IPS-15b (cell line): ENCODE measurements at regions not wholly inside any gene's neighbourhood (a gene's known extent, or its start where the extent isn't known, plus 50 kb on each side); places are given as distances from the start of the nearest gene placed in this dataset.
"Not testable (repeated sequence)": the region's sequence is repeated elsewhere in the genome, so short reads cannot be mapped to it uniquely, and the experiment has no call there.

Source experiments
- H3K27me3 ChIP-seq: one replicate; pipeline ENCODE4 v1.6.1; 2013; ENCODE audit warnings: low read length; ENCODE audit not compliant: control insufficient read depth, insufficient read depth
- H3K36me3 ChIP-seq: one replicate; pipeline ENCODE4 v1.6.1; 2013; ENCODE audit warnings: low read length; ENCODE audit not compliant: control insufficient read depth, insufficient read depth
- H3K4me1 ChIP-seq: one replicate; pipeline ENCODE4 v1.6.1; 2013; ENCODE audit warnings: mild to moderate bottlenecking, low read length; ENCODE audit not compliant: control insufficient read depth, insufficient read depth
- H3K4me3 ChIP-seq: one replicate; pipeline ENCODE4 v1.5.1; 2013; ENCODE audit warnings: low read depth, low read length
- H3K9ac ChIP-seq: one replicate; pipeline ENCODE4 v1.6.1; 2013; ENCODE audit warnings: low read depth, mild to moderate bottlenecking, low read length
- H3K9me3 ChIP-seq: one replicate; pipeline ENCODE4 v1.6.1; 2013; ENCODE audit warnings: mild to moderate bottlenecking, low read length; ENCODE audit not compliant: control insufficient read depth, insufficient read depth

DNA sequence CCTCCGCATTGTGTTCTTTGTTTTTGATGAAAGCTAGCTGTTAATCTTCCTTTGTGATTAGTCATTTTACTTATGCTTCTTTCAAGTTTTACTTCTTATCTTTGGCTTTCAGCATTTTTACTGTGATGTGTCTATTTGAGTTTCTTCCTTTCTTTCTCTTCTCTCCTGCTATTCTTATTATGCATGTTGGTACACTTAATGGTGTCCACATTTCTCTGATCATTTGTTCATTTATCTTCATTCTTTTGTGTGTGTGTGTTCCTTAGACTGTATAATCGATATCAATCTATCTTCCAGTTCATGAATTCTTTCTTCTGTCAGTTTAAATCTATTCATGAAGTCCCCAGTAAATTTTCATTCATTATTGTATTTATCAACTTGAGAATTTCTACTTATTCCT lies 1650.3 kb downstream of the BRINP3 start:
- peaks cover under 1% of the 10 kb centered on the region for H3K4me1 ChIP-seq
- H3K27me3 ChIP-seq: no peaks in the 10 kb centered on the region
- H3K36me3 ChIP-seq: no peaks in the 10 kb centered on the region
- H3K9me3 ChIP-seq: no peaks in the 10 kb centered on the region
- H3K4me3 ChIP-seq: no peak overlapping the region
- H3K9ac ChIP-seq: no peak overlapping the region

DNA sequence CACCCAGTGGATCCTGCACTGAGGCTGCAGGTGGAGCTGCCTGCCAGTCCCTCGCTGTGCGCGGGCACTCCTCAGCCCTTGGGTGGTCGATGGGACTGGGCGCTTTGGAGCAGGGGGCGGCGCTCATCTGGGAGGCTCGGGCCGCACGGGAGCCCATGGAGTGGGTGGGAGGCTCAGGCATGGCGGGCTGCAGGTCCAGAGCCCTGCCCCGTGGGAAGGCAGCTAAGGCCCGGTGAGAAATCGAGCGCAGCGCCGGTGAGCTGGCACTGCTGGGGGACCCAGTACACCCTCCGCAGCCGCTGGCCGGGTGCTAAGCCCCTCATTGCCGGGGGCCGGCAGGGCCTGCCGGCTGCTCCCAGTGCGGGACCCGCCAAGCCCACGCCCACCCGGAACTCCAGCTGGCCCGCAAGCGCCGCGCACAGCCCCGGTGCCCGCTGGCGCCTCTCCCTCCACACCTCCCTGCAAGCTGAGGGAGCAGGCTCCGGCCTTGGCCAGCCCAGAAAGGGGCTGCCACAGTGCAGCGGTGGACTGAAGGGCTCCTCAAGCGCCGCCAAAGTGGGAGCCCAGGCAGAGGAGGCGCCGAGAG lies 1636.5 kb downstream of the BRINP3 start:
- H3K9ac ChIP-seq, H3K4me3 ChIP-seq, H3K9me3 ChIP-seq, H3K36me3 ChIP-seq, H3K27me3 ChIP-seq, H3K4me1 ChIP-seq: not testable (repeated sequence)

DNA sequence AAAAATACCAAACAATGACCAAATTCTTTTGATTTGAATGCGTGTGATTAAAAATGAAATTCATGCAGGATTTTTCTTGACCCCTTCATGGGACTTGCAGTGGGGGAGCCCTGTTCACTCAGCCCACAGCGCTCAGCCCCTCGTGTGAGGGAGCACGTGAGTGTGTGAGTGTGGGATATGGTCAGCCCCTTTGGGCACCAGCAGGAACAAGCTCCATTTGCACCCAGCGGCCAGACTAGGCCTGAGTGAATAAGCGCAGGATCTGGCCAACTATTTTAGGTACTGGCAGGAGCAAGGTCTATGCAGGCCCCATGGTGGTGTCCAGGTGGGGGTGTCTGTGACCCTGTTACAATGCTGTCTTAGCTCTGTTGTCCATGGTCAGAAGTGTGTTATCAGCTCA lies 1631.2 kb downstream of the BRINP3 start:
- no peak overlapping the region for H3K9ac ChIP-seq
- no peaks in the 10 kb centered on the region for H3K9me3 ChIP-seq
- H3K4me1 ChIP-seq: peaks cover 4% of the 10 kb centered on the region
- H3K27me3 ChIP-seq: no peaks in the 10 kb centered on the region
- no peaks in the 10 kb centered on the region for H3K36me3 ChIP-seq
- no peak overlapping the region for H3K4me3 ChIP-seq

DNA sequence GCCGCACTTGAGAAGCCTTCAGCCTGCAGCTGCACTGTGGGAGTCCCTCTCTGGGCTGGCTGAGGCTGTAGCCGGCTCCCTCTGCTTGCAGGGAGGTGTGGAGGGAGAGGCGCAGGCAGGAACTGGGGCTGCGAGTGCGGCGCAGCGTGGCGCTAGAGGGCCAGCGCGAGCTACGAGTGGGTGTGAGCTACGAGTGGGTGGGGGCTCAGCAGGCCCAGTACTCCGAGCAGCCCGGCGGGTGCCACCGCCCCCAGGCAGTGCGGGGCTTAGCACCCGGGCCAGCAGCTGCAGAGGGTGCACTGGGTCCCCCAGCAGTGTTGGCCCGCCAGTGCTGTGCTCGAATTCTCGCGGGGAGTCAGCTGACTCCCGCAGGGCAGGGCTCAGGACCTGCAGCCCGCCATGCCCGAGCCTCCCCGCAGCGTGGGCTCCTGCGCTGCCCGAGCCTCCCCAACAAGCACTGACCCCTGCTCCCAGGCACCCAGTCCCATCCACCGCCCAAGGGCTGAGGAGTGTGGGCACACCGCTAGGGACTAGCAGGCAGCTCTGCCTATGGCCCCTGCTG lies 1620.1 kb downstream of the BRINP3 start:
- Histone ChIP-seq H3K4me3 (no peak overlapping the region), H3K4me1 (no peaks in the 10 kb centered on the region), H3K9me3 (no peaks in the 10 kb centered on the region), H3K9ac (no peak overlapping the region), H3K27me3 (no peaks in the 10 kb centered on the region), H3K36me3 (no peaks in the 10 kb centered on the region)

DNA sequence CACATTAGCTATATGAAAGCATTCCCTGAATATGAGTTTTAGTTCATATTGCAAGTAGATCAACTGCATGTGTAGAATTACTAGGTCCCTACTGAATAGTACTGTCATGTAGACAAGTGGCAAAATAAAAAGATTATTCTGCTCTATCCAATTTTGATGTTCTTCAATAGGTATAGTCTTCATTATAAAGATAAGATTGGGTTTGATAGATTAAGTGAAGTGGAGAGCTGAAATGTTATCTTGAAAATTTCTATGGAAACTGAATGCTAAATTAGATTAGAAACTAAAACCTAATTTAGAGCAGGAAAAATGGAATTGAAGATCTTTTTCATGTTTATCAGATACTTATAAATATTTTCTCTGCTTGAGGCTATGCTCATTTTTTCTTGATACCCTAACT lies 1610.0 kb downstream of the BRINP3 start:
- no peaks in the 10 kb centered on the region for H3K27me3 ChIP-seq
- no peaks in the 10 kb centered on the region for H3K4me1 ChIP-seq
- H3K36me3 ChIP-seq: no peaks in the 10 kb centered on the region
- no peaks in the 10 kb centered on the region for H3K9me3 ChIP-seq
- H3K4me3 ChIP-seq: no peak overlapping the region
- no peak overlapping the region for H3K9ac ChIP-seq

DNA sequence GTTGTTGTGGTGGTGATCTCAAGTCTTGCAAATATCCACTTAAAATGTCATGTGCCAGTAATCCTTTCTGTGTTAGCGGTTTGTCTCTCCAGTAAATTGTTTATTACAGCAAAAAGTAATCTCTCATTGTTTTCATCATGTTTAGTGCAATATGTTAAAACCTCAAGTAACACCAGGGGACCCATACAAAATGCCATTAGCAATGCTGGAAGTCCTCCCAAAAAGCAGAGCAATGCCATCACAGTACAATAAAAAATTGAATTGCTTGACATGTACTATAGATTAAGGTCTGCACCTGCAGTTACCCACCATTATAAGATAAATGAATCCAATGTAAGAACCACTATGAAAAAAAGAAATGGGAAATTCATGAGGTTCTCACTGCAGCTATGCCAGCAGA lies 1606.5 kb downstream of the BRINP3 start:
- Histone ChIP-seq H3K4me3 (no peak overlapping the region), H3K27me3 (no peaks in the 10 kb centered on the region), H3K9me3 (no peaks in the 10 kb centered on the region), H3K9ac (no peak overlapping the region), H3K36me3 (no peaks in the 10 kb centered on the region), H3K4me1 (no peaks in the 10 kb centered on the region)

DNA sequence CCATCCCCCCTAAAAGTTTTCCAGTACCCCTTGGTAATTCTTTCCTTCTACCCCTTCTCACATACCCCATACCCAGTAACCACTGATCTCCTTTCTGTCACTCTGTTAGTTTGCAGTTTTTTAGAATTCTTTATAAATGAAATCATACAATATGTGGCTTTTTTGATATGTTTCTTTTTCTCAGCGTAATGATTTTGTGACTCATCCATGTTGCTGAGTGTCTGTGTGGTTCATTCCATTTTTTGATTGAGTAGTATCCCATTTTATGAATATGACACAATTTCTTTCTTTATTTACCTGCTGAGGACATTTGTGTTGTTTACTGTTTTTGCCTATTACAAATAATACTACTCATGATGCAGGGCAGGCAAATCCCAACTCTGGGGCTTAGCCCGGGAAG lies 1605.3 kb downstream of the BRINP3 start:
- Histone ChIP-seq H3K4me3 (no peak overlapping the region), H3K27me3 (no peaks in the 10 kb centered on the region), H3K9me3 (no peaks in the 10 kb centered on the region), H3K9ac (no peak overlapping the region), H3K36me3 (no peaks in the 10 kb centered on the region), H3K4me1 (no peaks in the 10 kb centered on the region)

DNA sequence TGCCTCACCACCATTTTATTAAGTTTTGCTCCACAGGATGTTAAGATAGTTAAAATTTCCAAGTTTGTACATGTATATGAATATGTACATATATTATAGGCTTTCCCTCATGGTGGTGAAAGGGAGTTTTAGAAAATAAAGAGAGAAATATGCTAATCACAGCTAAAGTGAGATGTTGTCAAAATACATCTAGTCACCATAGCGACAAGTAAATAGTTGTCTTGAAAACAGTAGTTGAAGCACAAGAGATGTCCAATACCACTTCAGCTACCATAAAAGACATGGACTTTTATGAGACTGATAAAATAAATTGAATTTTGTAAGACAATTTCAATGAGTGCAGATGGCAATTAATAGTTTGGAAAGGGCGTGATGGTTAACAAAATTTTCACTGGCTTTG lies 1600.0 kb downstream of the BRINP3 start:
- H3K4me3 ChIP-seq: no peak overlapping the region
- H3K4me1 ChIP-seq: no peaks in the 10 kb centered on the region
- H3K27me3 ChIP-seq: no peaks in the 10 kb centered on the region
- H3K9ac ChIP-seq: no peak overlapping the region
- no peaks in the 10 kb centered on the region for H3K36me3 ChIP-seq
- H3K9me3 ChIP-seq: no peaks in the 10 kb centered on the region

DNA sequence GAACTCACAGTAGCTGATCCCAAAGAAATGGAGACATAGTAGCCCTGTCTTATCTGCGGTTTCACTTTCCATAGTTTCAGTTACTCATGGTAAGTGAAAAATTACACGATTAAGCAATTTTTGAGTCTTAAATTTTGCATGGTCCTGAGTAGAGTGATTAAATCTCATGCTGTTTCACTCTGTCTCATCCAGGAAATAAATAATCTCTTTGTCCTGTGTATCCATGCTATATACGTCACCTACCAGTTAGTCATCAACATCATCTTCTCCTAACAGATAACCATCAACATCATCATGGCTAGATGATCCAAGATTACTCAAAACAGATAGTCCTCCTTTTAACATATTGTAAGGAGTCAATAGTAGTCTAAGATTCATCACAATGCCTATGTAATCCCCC lies 1589.3 kb downstream of the BRINP3 start:
- no peaks in the 10 kb centered on the region for H3K9me3 ChIP-seq
- no peaks in the 10 kb centered on the region for H3K36me3 ChIP-seq
- no peaks in the 10 kb centered on the region for H3K27me3 ChIP-seq
- H3K4me1 ChIP-seq: no peaks in the 10 kb centered on the region
- H3K9ac ChIP-seq: no peak overlapping the region
- H3K4me3 ChIP-seq: no peak overlapping the region

DNA sequence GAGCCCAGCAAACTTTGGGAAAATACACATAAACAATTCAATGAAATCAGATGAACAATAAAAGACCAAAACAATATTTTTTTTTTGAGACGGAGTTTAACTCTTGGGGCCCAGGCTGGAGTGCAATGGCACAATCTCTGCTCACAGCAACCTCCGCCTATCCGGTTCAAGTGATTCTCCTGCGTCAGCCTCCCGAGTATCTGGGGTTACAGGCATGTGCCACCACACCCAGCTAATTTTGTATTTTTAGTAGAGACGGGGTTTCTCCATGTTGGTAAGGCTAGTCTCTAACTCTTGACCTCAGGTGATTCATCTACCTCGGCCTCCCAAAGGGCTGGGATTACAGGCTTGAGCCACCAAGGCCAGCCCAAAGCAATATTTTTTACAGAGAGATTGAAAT lies 1588.5 kb downstream of the BRINP3 start:
- Histone ChIP-seq H3K4me1 (no peaks in the 10 kb centered on the region), H3K4me3 (no peak overlapping the region), H3K9me3 (no peaks in the 10 kb centered on the region), H3K27me3 (no peaks in the 10 kb centered on the region), H3K9ac (no peak overlapping the region), H3K36me3 (no peaks in the 10 kb centered on the region)

DNA sequence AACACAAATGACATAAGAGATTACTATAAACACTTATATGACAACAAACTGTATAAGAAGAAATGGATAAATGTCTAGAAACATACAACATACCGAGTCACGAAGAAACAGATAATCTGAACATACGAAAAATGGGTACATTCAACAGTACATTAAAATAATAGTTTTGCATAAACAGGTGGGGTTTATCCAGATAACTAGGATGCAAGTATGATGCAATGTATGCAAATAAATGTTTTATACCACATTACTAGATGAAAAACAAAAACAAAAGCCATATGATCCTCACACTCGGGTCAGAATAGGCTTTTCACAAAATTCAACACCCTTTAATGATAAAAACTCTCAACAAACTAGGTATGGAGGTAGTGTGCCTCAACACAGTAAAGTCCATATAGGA lies 1585.7 kb downstream of the BRINP3 start:
- Histone ChIP-seq H3K9me3 (no peaks in the 10 kb centered on the region), H3K9ac (no peak overlapping the region), H3K4me1 (no peaks in the 10 kb centered on the region), H3K27me3 (no peaks in the 10 kb centered on the region), H3K36me3 (no peaks in the 10 kb centered on the region), H3K4me3 (no peak overlapping the region)

DNA sequence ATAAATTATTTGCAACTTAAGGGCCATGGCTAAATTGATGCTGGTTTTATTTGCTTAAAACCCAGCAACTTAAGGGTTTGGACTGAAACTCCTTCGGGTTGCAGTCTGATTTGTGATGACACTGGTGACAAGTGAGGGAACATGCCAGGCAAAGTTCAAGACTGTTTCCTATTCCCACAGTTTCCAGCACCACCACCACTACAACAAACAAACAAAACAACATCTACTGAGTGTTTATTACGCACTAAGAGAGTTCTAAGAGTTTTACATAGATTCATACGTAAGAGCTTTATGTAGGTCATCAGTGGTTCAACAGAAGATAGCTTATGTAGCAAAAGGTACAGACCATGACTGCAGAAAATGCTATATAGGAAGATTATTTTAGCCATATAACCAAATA lies 1582.1 kb downstream of the BRINP3 start:
- H3K27me3 ChIP-seq: no peaks in the 10 kb centered on the region
- no peak overlapping the region for H3K4me3 ChIP-seq

More for the DNA sequence above, 1582.1 kb downstream of the BRINP3 start:
- no peaks in the 10 kb centered on the region for H3K36me3 ChIP-seq
- H3K9me3 ChIP-seq: no peaks in the 10 kb centered on the region
- H3K4me1 ChIP-seq: no peaks in the 10 kb centered on the region
- H3K9ac ChIP-seq: no peak overlapping the region
